Suprapubic skin (tissue), 3 donors: ENCODE measurements at regions not wholly inside any gene's neighbourhood (a gene's known extent, or its start where the extent isn't known, plus 50 kb on each side); places are given as distances from the start of the nearest gene placed in this dataset.

Experiments used
- CTCF ChIP-seq, 2 donors: fragments of 200-600 bp in 1 of 2; fragments of 450-650 bp in 1 of 2; sonication (generic) in 1 of 2; IDR thresholded peaks; one replicate each; pipeline ENCODE4 v1.5.1; 2016 to 2019; ENCODE audit warnings: antibody characterized with exemption in 2 of 2, mild to moderate bottlenecking in 1 of 2, moderate library complexity in 1 of 2
- POLR2A ChIP-seq, 2 donors: fragments of 450-650 bp; IDR thresholded peaks; one replicate each; pipeline ENCODE4 v1.6.1; 2017; ENCODE audit warnings: antibody characterized with exemption in 2 of 2, mild to moderate bottlenecking in 2 of 2, moderate library complexity in 2 of 2

- no peak for TF ChIP-seq POLR2A (IDR thresholded peaks at IDR 0.05)
- TF ChIP-seq CTCF (IDR thresholded peaks at IDR 0.05), result no peak
Observed at GRCh38 chr3:166527325-166527724, 690.1 kb upstream of the BCHE start.
